Stimulated activated CD4-positive, alpha-beta T cell treated with anti-CD3 and anti-CD28 coated beads, Interleukin-15, amount 100 ng/mL, for 48 hours (primary cell): ENCODE measurements at regions not wholly inside any gene's neighbourhood (a gene's known extent, or its start where the extent isn't known, plus 50 kb on each side); places are given as distances from the start of the nearest gene placed in this dataset.

Experiments
- DNase-seq, 2 donors: peaks; one replicate each; pipeline ENCODE4 v3.0.0-alpha.2; 2020; ENCODE audit warnings: low read depth in 2 of 2

GRCh38 chr3:193827040-193827669 is 234.1 kb downstream of the OPA1 start:
- no peak for DNase-seq

DNA sequence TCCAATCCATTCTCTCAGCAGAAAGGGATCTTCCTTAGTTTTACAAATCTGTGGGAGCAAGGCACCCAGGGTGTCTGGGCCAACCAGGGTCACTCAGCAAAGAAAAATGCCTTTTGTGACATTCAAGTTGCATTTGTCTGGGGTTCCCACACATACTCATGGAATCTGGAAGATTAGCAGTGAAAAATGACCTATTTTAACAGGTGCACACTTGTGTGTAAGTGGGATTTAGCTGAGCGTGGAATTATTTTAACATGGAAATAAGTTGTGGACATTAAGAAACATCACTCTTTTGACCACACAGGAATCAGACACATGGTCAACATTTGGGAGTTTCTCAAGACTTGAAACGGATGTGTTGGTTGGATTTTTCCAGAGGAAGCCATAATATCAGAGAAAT is 234.9 kb downstream of the OPA1 start:
- DNase-seq: no peak

GRCh38 chr3:193828477-193828876 is 235.5 kb downstream of the OPA1 start:
- DNase-seq: no peak

- DNase-seq: no peak
These were observed 236.8 kb downstream of the OPA1 start for GRCh38 chr3:193829781-193830180.

DNA sequence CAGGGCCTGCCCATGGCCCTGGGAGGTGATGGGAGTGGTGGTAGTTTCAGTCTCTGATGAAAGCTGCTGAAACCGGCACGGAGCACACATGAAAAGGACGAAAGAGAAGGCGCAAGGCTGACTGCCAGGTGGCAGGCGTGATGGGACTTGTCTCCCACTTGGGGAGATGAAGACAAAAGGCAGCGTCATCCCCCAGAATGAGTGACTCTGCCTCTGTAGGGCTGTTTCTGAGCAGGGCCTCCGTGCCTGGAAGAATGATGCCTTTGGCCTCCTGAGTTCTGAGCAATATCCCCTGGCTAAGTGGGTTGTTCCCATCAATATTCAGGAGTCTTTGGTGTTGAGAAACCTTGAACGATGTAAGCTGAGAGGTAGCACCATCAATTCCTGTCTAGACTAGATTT is 237.8 kb downstream of the OPA1 start:
- no peak for DNase-seq

GRCh38 chr3:193831495-193832455 is 238.8 kb downstream of the OPA1 start:
- DNase-seq: no peak

DNA sequence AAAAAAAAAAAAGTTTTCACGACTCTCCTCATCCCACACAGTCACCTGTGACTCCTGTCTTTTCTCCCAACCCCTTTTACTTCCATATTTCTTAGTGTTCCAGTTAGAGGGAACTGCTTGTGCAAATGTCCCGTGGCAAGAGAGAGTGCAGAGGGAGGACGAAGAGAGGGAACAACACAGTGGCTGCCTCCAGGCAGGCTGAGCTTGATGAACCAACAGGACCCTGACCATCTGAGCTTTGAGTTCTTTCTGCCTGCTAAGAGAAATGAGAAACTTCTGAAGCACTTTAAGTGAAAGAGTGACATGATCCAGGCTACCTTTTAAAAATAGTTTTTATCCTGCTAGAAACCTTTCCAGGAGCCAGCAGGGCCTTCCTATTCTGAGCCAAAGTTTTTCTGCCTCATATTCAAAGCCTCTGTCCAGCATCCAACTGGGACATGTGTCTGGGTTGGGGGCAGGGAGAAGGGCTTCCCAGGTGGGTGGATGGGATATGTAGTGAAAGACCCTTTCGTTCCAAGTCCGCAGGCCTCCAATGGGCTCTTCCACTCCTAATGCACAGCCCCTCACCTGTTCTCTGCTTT is 239.9 kb downstream of the OPA1 start:
- DNase-seq: no peak

GRCh38 chr3:193833592-193833991 is 240.6 kb downstream of the OPA1 start:
- no peak for DNase-seq

- DNase-seq: no peak
These were observed 242.4 kb downstream of the OPA1 start for GRCh38 chr3:193835414-193835813.

- DNase-seq: no peak
These were observed 243.5 kb downstream of the OPA1 start for GRCh38 chr3:193836511-193836910.

DNA sequence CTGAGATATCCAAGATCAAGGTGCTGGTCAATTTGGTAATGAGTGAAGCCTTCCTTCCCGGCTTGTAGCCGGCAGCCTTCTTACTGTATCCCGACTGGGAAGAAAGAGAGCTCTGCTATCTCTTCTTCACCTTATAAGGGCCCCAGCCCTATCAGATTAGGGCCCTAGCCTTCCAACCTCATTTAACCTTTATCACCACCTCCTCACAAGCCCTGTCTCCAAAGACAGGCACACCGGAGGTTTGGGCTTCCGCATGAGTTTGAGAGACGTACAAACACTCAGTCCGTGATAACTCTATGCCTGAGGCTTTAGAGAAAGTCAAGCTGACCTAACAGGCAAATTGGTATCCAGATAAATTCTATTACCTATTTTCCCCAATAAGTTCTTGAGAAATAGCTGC is 243.9 kb downstream of the OPA1 start:
- DNase-seq: no peak

DNA sequence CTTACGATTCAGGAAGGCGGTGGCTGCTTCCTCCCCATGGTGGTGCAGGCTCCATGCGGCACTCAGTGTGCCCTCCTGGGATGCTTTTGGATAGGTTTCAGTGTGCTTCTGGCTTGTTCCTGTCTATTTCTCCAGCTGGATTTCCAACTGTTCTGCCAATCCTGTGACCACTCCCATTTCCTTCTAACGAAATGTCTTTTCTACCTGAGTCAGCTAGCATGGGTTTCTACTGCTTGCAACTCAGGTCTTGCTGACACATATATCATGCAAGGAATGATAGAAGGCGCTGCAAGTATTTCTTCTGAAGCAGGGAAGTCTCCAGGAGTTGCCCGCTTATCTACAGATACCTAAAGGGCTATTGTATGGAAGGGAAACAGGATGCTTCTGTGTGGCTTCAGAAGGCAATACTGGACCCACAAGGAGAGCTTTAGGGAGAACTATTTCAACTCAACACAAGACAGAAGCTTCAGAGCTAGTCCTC is 244.4 kb downstream of the OPA1 start:
- no peak for DNase-seq

GRCh38 chr3:193840111-193840641 is 247.2 kb downstream of the OPA1 start:
- DNase-seq: no peak

- no peak for DNase-seq
These were observed 248.6 kb downstream of the OPA1 start for GRCh38 chr3:193841581-193841980.

DNA sequence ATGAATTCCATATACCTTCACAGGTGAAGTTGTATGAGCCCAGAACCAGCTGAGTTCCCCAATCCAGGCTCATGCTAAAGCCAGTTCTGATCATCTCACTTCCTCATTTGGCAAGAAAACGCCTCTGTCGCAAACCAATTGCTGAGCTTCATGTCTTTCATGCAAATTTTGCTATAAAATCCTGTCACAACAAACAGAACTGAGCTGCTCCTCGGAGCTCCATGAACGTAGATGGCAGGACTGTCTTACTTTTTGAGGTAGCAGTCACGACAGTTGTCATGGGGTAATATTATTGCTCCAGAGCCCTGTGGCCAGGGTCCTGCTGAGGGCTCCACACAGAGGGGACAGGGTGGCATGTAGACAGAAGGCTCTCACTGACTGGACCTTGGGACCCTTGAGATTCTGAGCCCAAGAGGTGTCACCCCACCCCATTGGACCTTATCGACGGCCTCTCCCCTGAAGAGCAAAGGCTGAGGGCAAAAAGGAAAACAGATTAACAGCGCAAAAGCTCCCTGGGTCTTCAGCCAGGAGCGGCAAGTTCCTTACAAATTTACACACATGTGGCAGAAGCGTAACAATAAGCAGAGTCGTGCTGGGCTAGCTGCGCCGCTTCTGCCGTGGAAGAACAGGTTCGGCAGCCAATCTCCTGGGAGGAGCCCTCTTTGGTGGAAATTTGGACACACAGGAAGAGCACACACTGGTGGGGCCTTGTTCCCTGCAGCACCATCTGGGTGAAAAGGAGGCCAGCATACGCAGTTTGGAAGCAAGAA is 249.2 kb downstream of the OPA1 start:
- DNase-seq: no peak

GRCh38 chr3:193842832-193843473 is 249.9 kb downstream of the OPA1 start:
- DNase-seq: no peak

DNA sequence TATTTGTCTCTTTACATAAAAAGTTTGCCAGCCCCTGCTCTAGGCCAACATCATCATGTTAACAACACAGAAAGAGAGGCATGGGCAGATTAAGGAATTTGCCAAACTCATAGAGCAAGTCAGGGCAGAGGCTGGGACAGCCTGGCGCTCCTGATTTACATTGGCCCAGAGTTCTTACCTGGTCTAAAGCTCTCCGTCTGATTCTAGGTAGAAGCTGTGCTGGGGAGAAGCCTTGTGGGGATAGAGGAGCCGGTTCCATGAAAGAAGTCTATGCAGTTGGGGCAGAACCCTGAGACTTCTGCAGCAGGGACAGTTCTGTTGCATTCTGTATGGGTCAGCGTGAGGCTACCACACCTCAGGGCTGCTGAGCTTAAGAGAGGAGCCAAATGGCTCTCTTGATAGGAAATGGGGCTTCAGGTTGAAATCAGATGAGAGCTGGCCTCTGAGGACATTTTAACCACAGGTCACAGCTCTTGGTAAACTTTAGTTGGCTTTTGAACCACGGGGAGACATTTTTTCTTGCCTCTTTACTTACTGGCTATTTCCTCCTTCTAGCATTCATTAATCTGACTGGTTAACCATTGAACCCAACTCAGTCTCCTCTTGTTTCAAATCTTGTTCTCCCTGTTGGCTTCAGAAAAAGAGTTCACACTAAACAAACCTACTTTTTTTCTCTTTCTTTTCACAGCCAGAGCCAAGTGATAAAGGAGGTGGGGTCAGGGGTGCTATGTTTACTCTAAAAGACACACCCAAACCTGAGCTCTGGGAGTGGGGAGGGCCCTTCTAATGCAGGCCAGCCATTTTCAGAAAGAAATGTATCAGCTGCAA is 250.7 kb downstream of the OPA1 start:
- no peak for DNase-seq

DNA sequence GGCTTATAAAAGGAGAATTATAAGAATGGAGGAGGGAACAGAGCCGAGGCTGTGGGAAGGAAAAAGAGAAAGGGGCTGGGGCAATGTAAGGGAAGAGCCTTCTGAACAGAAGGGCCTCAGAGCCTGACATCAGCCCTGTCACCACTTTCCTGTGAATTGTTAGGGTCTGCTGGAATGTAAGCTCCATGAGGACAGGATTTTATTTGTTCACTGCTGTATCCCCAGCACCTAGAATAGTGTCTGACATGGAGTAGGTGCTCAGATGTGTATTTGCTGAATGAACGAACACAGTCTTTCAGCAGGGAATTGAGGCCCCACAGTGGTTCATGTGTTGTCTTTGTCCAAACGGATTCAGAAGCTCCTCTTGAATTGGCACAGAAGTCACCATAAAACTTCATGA is 251.5 kb downstream of the OPA1 start:
- DNase-seq: no peak

GRCh38 chr3:193845144-193845543 is 252.1 kb downstream of the OPA1 start:
- DNase-seq: no peak

DNA sequence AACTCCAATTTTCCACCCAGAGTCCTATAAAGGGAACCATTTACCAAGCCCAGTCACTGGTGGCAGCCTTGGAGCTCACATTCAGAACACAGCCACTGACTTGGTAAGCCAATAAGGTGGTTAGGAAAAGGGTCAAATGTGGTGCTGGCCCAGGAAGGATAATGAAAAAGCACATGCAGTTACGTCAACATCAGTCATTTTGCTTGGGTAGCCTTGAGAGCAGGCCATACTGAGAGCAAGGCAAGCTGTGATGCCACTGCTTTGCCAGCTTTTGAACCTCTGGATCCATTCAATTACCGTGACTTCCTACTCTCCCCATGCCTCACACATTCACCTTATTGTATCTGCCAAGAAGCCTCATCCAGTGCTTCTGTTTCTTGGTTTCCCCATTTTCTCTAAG is 253.6 kb downstream of the OPA1 start:
- no peak for DNase-seq
